ENCODE measurements at regions not wholly inside any gene's neighbourhood (a gene's known extent, or its start where the extent isn't known, plus 50 kb on each side); places are given as distances from the start of the nearest gene placed in this dataset.

GRCh38 chr4:176566769-176567168, 226.0 kb downstream of the VEGFC start:
- no peak for TF ChIP-seq CTCF (IDR thresholded peaks at IDR 0.05)
- no peak for TF ChIP-seq POLR2A (IDR thresholded peaks at IDR 0.05)
